ENCODE measurements at regions not wholly inside any gene's neighbourhood (a gene's known extent, or its start where the extent isn't known, plus 50 kb on each side); places are given as distances from the start of the nearest gene placed in this dataset.
"Not testable (repeated sequence)": the region's sequence is repeated elsewhere in the genome, so short reads cannot be mapped to it uniquely, and the experiment has no call there.

DNA sequence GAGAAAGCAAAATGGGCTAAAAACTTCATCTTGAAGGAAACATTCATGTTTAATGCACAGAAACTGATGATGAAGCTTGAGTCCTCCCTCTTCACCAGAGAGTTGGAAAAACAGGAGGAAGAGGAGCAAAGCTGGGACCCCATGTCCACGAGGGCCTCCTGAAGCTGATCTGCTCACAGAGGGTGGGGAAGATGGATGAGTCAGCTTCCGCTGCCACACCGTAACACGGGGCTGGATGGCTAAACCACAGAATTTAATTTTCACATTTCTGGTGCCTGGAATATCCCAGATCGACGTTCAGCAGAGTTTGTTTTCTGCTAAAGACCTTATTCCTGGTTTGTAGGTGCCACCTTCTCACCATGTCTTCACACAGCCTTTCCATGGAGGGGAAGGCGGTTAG is 634.4 kb downstream of the RPIA start:
- not testable (repeated sequence) for DNase-seq

DNA sequence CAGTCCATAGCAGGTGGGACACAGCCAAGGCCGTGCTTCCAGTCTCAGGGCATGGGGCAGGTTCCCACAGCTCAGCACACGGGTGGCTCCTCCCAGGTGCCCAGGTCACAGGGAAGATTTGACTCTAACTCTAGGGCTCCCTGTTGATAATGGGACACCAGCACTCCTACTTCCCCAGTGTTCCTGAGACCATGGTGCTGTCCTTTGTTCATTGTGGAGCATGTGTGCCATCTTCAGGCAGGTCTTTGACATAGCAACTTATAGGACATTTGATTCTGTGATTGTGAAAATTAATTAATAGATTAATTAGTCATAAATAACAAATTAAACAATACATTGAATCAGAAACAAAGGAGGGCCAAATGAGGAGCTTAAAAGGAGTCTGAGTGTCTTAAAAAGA is 635.0 kb downstream of the RPIA start:
- not testable (repeated sequence) for DNase-seq

DNA sequence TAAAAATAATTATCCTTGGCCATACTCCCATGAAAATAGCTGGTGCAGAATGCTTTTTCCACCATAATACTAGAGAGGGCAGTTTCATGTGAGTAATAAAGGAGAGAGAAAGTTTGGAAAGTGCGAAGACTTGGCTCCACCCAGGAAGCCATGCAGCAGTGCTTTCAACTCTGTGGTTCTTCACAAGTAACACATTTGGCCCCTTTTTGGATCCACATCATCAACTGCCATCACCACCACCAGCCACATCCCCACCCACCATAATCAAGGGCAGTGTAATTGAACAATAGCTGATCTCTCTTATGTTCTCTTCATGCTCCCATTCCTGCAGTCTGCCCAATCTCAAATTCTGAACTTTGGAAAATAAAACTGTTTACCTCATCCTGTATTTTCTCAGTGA is 637.3 kb downstream of the RPIA start:
- not testable (repeated sequence) for DNase-seq

All from DMS153 (cell line).